ENCODE measurements at regions not wholly inside any gene's neighbourhood (a gene's known extent, or its start where the extent isn't known, plus 50 kb on each side); places are given as distances from the start of the nearest gene placed in this dataset.
"Not testable (repeated sequence)": the region's sequence is repeated elsewhere in the genome, so short reads cannot be mapped to it uniquely, and the experiment has no call there.

GRCh38 chr12:96085475-96085874 lies 50.1 kb upstream of the LTA4H start:
- no peaks in the 10 kb centered on the region for H3K36me3 Mint-ChIP-seq (ENCODE audit: low read depth)
- Histone ChIP-seq H3K27me3 (ENCODE audit: control insufficient read depth, insufficient read depth, low read length, poor library complexity, severe bottlenecking) (no peaks in the 10 kb centered on the region), H3K27ac (ENCODE audit: low read depth, low read length) (no peak overlapping the region), H3K4me3 (ENCODE audit: low read length) (no peak overlapping the region), H3K9ac (ENCODE audit: extremely low read depth, low read length, poor library complexity, severe bottlenecking) (no peak overlapping the region), H3K9me3 (ENCODE audit: control insufficient read depth, low read length) (peaks cover 1% of the 10 kb centered on the region), H3K4me1 (ENCODE audit: control insufficient read depth, insufficient read depth, low read length) (no peaks in the 10 kb centered on the region), H3K36me3 (ENCODE audit: control insufficient read depth, insufficient read depth, low read length) (no peaks in the 10 kb centered on the region)
- no peaks in the 10 kb centered on the region for H3K27me3 Mint-ChIP-seq (ENCODE audit: insufficient read depth)
- no peak overlapping the region for H3K4me3 Mint-ChIP-seq
- 93% methylated on average over 1 of the region's 1 CpG; no CpG with 5 or more reads in 1 of the 2 experiments for WGBS, 2 experiments (ENCODE audit: insufficient coverage in 1 of 2, insufficient read length in 1 of 2)
- peaks cover 34% of the 10 kb centered on the region for H3K9me3 Mint-ChIP-seq
- no peak for DNase-seq
- peaks cover 18% of the 10 kb centered on the region for H3K4me1 Mint-ChIP-seq
- no peak overlapping the region for H3K27ac Mint-ChIP-seq
- no peak for TF ChIP-seq CTCF (conservative IDR thresholded peaks at IDR 0.05)

- not testable (repeated sequence) for DNase-seq; H3K4me1 ChIP-seq (ENCODE audit: control insufficient read depth, insufficient read depth, low read length); H3K4me3 ChIP-seq (ENCODE audit: low read length); H3K36me3 ChIP-seq (ENCODE audit: control insufficient read depth, insufficient read depth, low read length); H3K36me3 Mint-ChIP-seq (ENCODE audit: low read depth); H3K27me3 Mint-ChIP-seq (ENCODE audit: insufficient read depth); H3K4me3 Mint-ChIP-seq; H3K27ac Mint-ChIP-seq; H3K27ac ChIP-seq (ENCODE audit: low read depth, low read length); H3K9ac ChIP-seq (ENCODE audit: extremely low read depth, low read length, poor library complexity, severe bottlenecking); H3K9me3 ChIP-seq (ENCODE audit: control insufficient read depth, low read length); H3K27me3 ChIP-seq (ENCODE audit: control insufficient read depth, insufficient read depth, low read length, poor library complexity, severe bottlenecking)
- peaks cover 18% of the 10 kb centered on the region for H3K4me1 Mint-ChIP-seq
- peaks cover 38% of the 10 kb centered on the region for H3K9me3 Mint-ChIP-seq
Measured at GRCh38 chr12:96086190-96086589, 50.8 kb upstream of the LTA4H start.

- TF ChIP-seq CTCF (conservative IDR thresholded peaks at IDR 0.05): peak; percentile 72
- H3K4me3 Mint-ChIP-seq: no peak overlapping the region
Measured at GRCh38 chr12:96091833-96092232, 56.4 kb upstream of the LTA4H start.

GRCh38 chr12:96093543-96094196 lies 58.3 kb upstream of the LTA4H start:
- no peaks in the 10 kb centered on the region for H3K36me3 ChIP-seq (ENCODE audit: control insufficient read depth, insufficient read depth, low read length)
- H3K27ac ChIP-seq (ENCODE audit: low read depth, low read length): no peak overlapping the region
- no peaks in the 10 kb centered on the region for H3K4me1 ChIP-seq (ENCODE audit: control insufficient read depth, insufficient read depth, low read length)
- peaks cover 13% of the 10 kb centered on the region for H3K9me3 ChIP-seq (ENCODE audit: control insufficient read depth, low read length)
- WGBS, 2 experiments (ENCODE audit: insufficient coverage in 1 of 2, insufficient read length in 1 of 2): 85 to 90% methylated on average over 4 to 5 of the region's 6 CpGs
- peaks cover 19% of the 10 kb centered on the region for H3K9me3 Mint-ChIP-seq
- no peaks in the 10 kb centered on the region for H3K27me3 ChIP-seq (ENCODE audit: control insufficient read depth, insufficient read depth, low read length, poor library complexity, severe bottlenecking)
- no peaks in the 10 kb centered on the region for H3K36me3 Mint-ChIP-seq (ENCODE audit: low read depth)
- no peak overlapping the region for H3K9ac ChIP-seq (ENCODE audit: extremely low read depth, low read length, poor library complexity, severe bottlenecking)
- H3K27ac Mint-ChIP-seq: no peak overlapping the region
- no peak for TF ChIP-seq CTCF (conservative IDR thresholded peaks at IDR 0.05)
- no peak overlapping the region for H3K4me3 ChIP-seq (ENCODE audit: low read length)
- peaks cover 13% of the 10 kb centered on the region for H3K4me1 Mint-ChIP-seq
- H3K4me3 Mint-ChIP-seq: no peak overlapping the region
- H3K27me3 Mint-ChIP-seq (ENCODE audit: insufficient read depth): no peaks in the 10 kb centered on the region
- no peak for DNase-seq

More at GRCh38 chr12:96091833-96092232, 56.4 kb upstream of the LTA4H start:
- Mint-ChIP-seq H3K27me3 (ENCODE audit: insufficient read depth) (no peaks in the 10 kb centered on the region), H3K27ac (no peak overlapping the region), H3K36me3 (ENCODE audit: low read depth) (no peaks in the 10 kb centered on the region), H3K4me1 (peaks cover 13% of the 10 kb centered on the region), H3K9me3 (peaks cover 36% of the 10 kb centered on the region)
- DNase-seq: peak; percentile 78
- no peak overlapping the region for H3K9ac ChIP-seq (ENCODE audit: extremely low read depth, low read length, poor library complexity, severe bottlenecking)
- no peaks in the 10 kb centered on the region for H3K36me3 ChIP-seq (ENCODE audit: control insufficient read depth, insufficient read depth, low read length)
- no peaks in the 10 kb centered on the region for H3K27me3 ChIP-seq (ENCODE audit: control insufficient read depth, insufficient read depth, low read length, poor library complexity, severe bottlenecking)
- 67 to 88% methylated on average over 1 of the region's 1 CpG for WGBS, 2 experiments (ENCODE audit: insufficient coverage in 1 of 2, insufficient read length in 1 of 2)
- no peak overlapping the region for H3K27ac ChIP-seq (ENCODE audit: low read depth, low read length)
- H3K9me3 ChIP-seq (ENCODE audit: control insufficient read depth, low read length): peaks cover 13% of the 10 kb centered on the region
- no peaks in the 10 kb centered on the region for H3K4me1 ChIP-seq (ENCODE audit: control insufficient read depth, insufficient read depth, low read length)
- no peak overlapping the region for H3K4me3 ChIP-seq (ENCODE audit: low read length)

Measured in endodermal cell (in vitro differentiated cells).